Smooth muscle cell of the brain vasculature (primary cell): ENCODE measurements at regions not wholly inside any gene's neighbourhood (a gene's known extent, or its start where the extent isn't known, plus 50 kb on each side); places are given as distances from the start of the nearest gene placed in this dataset.

Experiments used
- DNase-seq: peaks from one replicate; pipeline ENCODE4 v3.0.0-alpha.2; 2012; ENCODE audit warnings: low read depth, low spot score

DNA sequence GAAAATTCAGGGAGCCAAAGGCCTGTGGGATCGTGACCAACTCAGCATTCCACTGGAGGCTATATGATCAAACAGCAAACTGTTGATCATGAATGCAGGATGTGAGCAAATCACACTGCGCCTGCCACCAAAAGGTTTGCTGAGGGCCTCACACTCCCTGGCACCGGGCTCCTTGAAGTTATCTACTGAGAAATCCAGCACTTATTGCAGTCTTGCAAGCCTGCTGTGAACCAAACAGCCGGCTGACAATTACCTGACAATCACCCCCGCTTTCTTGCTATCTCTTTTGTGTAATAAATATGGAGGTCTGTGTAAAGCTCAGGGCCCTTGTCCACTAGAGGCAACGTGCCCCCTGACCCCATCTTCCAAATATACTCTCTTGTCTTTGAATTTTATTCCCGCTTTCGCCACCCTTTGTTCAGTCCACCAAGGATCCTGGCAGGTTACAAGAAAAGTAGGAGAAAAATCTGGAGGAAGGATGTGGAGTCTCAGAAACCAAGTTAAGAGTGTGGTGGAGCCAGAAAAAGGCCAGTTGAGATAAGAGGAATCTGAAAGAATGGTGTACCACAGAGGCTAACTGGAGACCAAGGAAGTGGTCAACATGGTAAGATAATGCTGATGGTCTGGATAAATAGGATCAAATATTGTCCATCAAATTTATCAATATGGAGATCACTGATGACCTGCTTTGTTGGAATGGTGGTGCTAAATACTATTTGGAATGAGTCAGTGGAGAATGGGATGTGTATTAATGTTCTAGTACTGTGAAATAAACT, 229.2 kb downstream of the ALX1 start:
- no peak for DNase-seq

DNA sequence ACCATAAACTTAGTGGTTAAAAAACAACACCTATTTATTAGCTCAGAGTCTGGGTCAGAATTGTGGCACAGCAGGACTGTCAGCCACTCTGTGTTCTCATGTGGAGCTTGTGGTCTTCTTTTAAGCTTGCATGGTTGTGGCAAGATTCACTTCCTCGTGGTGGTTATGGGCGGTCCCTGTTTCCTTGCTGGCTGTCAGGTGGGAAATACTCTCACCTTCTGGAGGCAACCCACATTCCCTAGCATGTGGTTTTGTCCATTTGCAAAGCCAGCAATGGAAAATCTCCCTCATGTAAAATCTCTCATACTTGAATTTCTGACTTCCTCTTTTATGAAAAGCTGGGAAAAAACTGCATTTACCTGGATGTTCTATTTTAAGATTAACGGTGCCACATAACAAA, 229.8 kb downstream of the ALX1 start:
- no peak for DNase-seq

DNA sequence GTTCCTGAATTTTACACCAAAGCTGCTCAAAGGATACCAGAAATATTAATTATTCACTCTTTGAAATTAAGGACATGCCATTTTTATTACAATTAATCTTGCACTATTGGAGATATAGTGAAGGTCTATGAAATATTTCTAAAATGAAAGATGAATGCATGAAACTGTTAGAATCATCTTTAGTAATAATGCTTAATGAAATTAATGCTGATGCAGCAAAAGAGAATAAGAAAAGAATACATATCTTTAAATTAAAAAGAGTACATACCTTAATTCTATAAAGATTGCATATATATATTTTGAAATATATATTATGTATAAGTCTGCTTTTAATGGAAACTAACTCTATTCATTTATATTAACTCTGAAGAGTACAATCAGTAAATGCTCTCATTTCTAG, 236.0 kb downstream of the ALX1 start:
- DNase-seq, result no peak

DNA sequence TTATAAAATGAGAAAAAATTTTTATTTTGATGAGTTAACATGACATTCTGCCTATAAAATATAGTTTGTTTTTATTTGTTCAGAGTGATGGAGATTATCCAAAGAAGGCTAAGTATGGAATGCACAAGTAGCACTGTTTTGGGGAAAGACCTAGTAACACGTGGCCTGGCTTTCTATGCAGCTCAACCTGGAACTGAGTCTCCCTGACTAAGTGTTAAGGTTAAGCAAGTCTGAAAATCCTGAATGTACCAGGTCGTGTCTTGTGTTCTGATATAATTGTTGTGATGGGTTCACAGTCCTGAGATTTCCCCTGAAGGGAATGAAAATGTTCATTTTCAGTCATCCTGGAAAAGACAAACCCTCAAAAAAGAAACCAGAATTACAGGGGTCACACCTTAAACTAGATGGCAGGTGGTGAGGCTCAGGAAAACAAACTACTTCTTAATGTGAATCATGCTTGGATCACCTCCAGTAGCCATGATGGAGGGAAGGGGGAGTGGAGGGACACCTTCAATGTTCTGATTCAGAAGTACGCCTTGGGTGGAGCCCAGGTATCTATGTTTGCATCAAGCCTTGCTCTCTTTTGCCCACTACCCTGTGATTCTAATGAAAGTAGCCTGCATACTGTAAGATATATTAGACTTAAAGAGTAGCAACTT, 236.8 kb downstream of the ALX1 start:
- DNase-seq, result no peak

DNA sequence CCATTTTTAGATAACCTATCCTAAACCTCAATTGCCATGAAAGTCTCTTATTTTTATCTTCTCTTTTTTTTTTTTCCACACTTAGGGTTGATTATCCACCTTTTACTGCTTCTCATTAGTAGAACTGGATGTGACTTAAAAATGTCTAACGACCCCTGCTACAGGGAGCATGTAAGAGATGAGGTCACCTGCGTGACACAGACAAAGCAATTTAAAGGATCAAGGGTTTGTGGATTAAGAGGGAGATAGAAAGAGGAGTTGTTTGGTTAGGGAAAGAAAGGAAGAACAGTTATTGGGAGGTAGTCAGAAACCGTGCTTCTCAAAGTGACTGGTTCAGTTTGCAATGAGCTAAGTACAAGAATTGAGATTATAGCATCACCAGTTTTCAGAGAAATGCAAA, 239.1 kb downstream of the ALX1 start:
- no peak for DNase-seq

DNA sequence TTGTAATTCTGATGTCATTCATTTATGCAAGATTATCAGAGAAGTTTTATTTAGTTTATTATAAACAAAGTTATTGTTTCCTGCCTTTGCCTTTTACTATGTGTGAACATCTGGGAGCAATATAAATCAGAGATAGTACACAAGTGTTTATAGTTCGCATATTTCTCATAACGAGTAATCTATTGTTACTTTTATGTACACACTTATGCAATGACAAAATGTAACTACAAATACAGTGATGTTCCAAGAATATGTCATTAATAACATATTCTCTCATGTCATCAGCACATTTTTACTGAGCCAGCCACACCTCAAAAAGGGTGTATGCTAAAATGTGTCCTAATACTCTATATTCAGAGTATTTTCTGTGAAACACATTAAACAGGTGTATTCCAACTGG, 243.2 kb downstream of the ALX1 start:
- no peak for DNase-seq

DNA sequence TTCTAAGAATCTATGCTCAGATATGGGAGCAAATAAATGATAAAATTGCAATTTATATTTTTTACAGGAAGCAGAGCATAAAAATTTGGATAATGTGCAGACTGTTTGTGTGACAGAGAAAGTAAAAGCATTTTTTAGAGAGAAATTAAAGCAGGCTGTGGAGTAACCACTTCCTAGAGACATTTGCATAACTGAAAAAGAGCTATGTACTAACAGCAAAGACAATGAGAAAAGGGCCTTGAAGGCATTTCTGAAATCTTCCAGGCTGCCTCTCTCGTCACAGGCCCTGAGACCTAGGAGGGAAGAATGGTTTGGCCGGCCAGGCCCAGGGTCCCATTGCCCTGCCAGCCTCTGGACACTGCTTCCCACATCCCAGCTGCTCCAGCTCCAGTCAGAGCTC, 247.2 kb downstream of the ALX1 start:
- DNase-seq, result no peak

DNA sequence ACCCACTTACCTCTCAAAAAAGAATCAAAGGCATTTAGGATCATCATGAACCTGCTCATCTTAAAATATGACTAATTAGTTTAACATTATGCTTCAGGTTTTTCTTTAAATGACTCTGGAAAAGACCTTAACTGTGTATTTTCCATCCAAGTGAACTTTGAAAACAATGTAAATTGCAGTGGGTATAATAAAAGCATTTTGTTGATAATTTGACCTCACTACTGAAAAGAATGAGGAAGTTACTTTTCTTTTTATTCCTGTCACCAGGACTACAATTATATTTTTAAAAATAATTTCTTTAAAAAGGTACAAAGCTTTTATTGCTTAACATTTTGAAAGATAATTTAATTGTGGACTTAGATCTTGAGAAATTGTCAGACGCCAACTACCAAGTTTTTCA, 249.9 kb downstream of the ALX1 start:
- no peak for DNase-seq

DNA sequence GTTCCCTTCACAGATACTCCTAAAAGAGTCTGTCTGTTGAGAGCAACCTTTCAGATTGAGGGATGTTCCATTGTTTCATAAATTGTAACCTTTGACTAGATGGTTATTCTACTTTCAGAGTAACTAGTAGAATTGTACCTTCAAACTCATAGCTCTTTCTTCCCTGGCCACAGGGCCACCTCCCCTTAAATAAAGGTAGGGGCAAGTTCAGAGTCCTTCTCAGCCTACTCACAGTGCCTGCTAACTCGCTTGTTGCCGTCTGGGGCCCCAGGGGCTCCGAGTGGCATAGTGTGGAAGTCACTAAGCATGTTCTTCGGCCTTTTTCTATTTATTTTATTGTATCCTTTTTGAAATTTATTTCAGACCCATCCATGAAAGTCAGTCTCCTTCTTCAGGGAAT, 250.4 kb downstream of the ALX1 start:
- DNase-seq, result no peak

DNA sequence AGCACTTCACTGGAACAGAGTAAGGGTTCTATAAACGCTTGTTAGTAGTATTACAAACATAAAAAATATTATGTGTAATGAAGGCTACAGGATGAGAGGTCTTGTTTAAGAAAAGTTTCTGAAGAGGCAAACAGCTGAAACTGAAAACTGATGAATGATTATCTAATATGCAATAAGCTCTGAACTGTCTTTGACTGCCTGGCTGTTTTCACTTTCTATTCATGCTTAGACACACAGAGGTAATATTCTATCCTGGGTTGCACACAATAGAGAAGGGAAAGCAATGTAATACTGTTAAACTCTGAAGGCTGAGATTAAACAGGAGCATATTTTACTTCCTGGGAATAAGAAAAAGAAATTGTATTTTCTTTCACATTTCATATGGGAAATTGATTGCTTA, 251.3 kb downstream of the ALX1 start:
- DNase-seq, result no peak

DNA sequence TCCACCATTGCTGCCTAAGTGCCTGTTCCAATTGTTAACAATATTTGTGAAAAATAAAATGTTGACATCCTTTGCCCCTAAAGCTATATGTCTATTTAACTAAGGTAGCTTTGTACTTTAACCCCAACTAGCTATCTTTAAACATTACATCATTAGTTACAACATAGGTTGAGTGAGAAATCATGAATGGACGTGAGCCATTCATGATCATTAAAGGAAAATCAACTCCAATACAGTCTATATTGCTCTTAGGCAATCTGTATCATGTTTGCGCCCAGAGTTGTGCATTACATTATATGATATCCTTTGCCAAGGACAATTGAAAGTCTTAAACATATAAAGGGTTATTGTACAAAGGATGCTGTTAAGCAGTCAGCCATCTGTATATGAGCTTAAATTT, 269.6 kb downstream of the ALX1 start:
- no peak for DNase-seq

DNA sequence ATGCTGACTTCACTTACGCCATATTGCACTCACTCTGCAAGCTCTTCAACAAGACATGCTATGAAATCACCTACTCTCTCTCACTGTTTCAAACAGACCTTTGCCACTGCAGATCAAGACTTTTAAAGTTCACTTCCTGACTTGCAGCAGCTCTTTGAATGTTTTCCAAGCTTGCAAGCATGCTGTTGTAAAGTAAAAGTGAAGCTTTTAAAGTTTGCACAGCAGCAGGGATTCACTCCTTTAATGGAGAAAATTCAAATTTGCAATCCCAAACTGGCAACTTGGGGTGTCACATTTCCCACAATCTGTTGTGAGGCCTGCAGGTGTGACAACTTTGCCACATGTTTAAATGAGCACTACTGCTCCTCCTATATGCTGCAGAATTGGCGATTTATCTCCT, 270.9 kb downstream of the ALX1 start:
- DNase-seq, result no peak

DNA sequence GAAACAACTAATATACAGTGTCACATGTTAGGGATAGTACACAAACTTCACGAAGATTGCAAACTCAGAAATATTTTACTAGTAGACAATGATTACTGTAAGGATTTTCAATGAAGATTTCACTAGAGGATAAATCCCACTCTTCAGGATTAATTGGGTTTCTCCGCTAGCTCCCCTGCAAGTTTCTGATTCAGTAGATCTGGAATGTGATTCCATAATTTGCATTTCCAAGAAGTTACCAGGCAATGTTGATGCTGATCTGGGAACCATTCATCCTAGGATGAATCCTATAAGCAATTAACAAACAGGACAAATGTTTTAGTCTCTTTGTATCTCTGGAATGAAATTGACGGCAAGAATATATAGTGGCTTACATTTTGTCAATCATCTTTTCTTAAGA, 272.4 kb downstream of the ALX1 start:
- no peak for DNase-seq

DNA sequence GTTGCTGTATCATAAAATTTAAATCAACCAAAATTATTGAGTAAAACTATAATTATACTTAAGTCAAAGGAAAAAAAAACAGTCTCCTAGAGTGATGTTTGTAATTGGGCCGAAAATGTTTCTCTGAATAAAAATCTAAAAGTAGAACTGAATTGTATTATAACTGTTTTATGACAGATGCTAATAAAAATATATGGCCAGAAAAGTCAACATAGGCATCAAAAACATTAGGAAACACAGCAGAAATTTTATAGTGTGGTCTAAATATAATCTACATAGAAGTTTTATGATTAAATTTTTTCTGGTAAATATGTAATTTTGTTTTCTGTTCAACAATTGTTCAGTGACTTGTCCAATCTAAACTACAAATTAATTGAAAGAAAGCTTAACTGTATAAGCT, 277.8 kb downstream of the ALX1 start:
- no peak for DNase-seq

DNA sequence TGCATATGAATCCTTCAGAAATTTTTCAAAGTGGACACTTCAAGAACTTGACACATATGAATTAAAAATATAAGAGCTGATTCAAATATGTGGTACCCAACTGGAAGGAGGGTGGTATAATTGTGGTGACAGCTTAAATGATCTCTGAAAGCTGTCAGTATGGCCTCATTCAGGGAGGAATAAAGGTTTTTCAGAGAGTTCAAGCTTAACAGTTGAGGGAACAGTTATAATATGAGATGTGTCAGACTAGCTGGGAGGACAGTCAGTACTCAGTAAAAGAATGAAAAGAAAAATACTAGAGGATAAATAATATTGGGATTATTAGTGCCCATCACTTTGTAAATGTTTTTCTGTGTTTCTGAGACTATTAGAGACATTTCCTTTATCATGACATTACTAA, 277.5 kb downstream of the RASSF9 start:
- no peak for DNase-seq

DNA sequence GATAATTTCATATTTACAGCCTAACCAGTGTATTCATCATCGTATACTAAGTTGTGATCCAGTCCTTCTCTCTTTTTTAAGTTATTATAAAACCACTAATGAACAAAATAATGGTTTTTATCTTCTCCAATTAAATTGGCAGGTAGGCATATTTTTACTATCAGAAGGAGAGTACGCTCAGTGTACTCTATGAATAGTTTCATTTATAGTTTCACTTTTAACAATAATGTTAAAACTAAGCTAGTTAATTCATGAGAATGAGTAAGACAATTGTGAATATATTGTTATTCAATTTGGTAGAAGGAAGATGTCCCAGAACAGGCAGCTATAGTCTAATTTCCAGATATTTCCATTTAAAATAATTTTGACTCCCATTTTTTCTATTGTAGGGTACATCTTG, 277.1 kb downstream of the RASSF9 start:
- DNase-seq, result no peak

DNA sequence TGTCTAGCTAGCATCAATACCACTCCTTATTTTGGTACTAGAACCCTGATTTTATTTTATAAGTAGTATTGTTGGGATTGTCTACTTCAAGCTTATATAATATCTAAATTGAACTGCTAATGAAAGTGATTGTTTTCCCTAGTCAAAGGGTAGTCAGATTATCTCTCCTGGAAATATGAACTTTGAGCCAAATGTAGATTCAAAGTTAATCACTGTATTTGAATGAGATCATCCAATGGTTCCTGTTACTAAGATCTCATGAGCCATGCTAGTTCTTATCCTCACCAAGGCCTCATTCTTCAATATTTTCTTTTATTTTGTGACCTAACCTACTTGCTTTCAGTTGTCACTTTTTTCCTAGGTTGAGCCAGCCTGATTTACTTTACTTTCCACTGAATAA, 276.7 kb downstream of the RASSF9 start:
- DNase-seq, result no peak

DNA sequence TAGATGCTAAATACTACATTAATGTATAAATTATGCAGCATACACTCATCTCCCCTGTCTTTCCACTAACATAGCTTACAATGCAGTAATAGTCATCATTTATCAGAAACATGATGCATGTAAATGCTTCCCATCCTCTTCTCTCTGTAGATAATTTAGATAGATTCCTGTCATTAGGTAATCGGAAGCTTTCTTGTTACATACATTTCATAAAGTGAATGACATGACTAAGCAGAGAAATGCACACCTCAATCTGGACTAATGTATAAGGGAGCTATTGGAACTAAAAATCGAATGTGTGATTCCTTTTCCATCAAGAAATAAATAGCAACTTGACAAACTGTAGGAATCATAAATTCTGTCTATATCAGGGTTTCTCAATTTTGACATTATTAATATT, 273.4 kb downstream of the RASSF9 start:
- DNase-seq, result no peak

DNA sequence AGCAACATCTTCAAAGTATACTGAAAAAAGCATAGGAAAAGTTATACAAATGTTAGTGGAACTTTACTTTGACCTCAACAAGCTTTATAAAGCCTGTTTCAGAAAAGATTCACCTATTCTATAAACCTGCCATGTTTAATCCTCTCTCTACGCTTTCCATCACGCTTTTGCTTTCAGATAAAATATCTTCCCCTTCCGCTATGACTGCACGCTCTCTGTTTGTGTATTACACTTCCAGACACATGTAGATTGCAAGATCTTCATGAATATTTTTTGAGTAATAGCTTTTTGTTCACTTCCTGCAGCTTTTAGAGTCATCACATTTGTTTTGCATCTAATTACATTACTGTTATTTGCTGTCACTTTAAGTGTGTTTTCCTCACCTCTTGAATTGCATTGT, 271.4 kb downstream of the RASSF9 start:
- no peak for DNase-seq

DNA sequence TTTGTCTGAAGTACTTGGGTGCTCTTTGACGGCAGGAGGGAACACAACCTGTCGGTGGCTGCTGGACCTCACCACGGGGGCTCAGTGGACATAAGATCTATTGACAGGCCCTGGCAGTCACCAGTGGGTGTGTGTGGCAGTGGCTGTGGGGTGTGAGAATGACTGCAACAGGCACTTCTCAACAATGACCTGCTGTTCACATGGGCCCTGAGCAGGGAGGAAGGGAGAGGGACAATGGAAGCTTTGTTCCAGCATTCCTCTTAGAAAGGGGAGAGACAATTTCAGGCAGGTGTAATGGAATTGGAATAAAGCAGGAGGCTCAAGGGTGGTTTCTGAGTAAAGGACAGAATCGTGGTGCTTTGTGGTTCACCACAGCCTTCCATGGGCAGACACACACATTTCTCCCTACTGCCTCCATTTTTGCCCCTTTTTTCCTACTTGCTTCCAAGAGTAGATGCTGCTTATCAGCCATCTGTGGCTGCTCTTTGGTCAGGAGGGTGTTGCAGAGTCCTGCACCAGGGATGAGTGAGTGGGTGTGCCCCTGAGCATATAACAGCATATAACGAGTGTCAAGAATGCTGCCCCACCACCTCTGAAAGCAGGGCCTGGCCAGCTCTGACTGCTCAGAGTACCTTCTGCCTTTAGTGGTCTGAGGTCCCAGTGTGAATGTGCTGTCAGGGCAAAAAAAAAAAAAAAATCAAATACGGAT, 267.7 kb downstream of the RASSF9 start:
- no peak for DNase-seq

DNA sequence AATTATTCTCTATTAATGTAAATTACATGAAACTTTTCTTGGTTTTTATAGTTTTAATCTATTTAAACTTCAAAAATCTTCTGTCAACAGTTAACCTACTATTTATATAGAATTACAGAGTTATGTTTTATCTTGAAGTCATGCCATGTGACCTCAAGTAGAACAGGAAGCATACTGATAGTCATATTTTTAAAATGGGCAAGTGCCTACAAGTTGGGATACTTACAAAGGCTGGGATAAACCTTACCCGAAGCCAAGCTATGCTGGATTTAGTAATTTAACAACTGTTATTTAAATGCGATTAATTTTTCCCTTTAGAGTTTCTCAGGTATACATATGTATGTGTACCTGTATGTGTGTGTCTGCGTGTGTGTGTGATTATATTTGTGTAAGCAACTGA, 266.9 kb downstream of the RASSF9 start:
- no peak for DNase-seq

DNA sequence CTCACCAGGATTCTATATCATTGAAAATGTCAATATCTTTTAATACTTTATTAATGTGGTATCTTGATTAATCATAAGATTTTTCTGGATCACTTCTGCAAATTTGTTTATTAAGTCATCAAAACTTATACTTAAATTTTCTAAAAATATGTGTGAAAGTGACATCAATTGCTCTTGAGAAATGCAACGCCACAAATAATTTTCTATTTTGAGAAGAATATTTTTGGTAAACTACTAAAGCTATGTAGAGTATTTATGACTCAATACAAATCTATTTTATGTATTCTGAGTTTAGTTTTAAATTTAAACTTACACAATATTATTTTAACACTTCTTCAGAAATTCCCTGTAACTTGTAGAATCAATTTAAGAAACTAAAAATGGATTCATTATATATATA, 263.3 kb downstream of the RASSF9 start:
- no peak for DNase-seq

DNA sequence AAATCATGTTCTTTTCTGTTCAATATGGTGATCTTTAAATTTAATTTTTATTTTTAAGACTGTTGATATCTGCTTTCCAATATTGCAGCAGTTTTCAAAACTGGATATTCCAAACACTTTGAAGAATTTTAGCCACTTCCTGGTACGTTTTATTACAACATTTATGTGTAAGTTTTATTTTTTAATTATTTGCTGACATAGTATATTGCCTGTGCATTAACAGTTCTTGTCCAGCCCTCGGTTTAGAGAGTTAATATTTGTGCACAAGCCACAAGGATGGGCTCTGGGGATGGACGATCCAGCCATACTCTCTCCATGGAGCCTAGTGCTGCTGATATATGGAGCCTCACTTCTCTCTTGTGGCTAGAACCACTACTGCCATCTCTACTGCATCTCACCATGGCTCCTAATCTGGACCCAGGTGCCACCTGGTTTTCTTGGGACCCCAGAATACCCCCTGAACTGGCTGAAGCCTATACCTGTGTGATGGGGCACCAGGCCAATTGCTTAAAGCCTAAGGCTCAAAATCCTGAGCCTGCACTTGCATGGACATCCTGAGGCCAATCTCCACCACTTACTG, 262.5 kb downstream of the RASSF9 start:
- DNase-seq, result no peak
